Esophagus squamous epithelium (tissue), 5 donors: ENCODE measurements at regions not wholly inside any gene's neighbourhood (a gene's known extent, or its start where the extent isn't known, plus 50 kb on each side); places are given as distances from the start of the nearest gene placed in this dataset.

ENCODE experiments used
- DNase-seq: peaks from one replicate; lab custom pipeline; 2025; lab: John Stamatoyannopoulos, UW
- H3K27ac ChIP-seq, 4 donors: fragments of 200-600 bp; sonication (generic); one replicate each; pipeline ENCODE4 v1.5.1; 2016 to 2019; ENCODE audit warnings: mild to moderate bottlenecking in 1 of 4
- H3K27me3 ChIP-seq, 4 donors: fragments of 200-600 bp; sonication (generic); 1 replicate in 3 of 4; 2 replicates in 1 of 4; pipeline versions ENCODE4 v1.5.1 to v1.6.0; 2017 to 2021; ENCODE audit warnings: antibody characterized with exemption in 1 of 4
- H3K36me3 ChIP-seq, 3 donors: fragments of 200-600 bp; sonication (generic); one replicate each; pipeline ENCODE4 v1.5.1; 2016 to 2019
- H3K4me1 ChIP-seq, 3 donors: fragments of 200-600 bp; sonication (generic); one replicate each; pipeline ENCODE4 v1.5.1; 2017 to 2019
- H3K4me3 ChIP-seq, 4 donors: fragments of 200-600 bp; sonication (generic); 1 replicate in 3 of 4; 2 replicates in 1 of 4; pipeline ENCODE4 v1.5.1; 2016 to 2019; ENCODE audit warnings: mild to moderate bottlenecking in 2 of 4, moderate library complexity in 1 of 4
- H3K9me3 ChIP-seq, 3 donors: fragments of 200-600 bp; sonication (generic); one replicate each; pipeline ENCODE4 v1.5.1; 2016 to 2019
- POLR2A ChIP-seq, 4 donors: fragments of 450-650 bp; IDR thresholded peaks; one replicate each; pipeline ENCODE4 v1.6.1; 2017; ENCODE audit warnings: antibody characterized with exemption in 4 of 4, mild to moderate bottlenecking in 4 of 4, moderate library complexity in 3 of 4
- WGBS, 2 donors: methylation state at CpG; one replicate each; pipeline ENCODE4 v1.1.5; 2018; 5-methylcytosine and 5-hydroxymethylcytosine counted together
- intact Hi-C: fragments of 100-400 bp; cut with DNase I; formaldehyde crosslinking; loops from one replicate; pipeline ENCODE4 v1.15.0; 2022
- TF ChIP-seq, protein P1 (sequence below), 6 experiments: fragments of 450-650 bp in 4 of 6; fragments of 200-600 bp in 2 of 6; sonication (generic) in 2 of 6; IDR thresholded peaks; one replicate each; pipeline ENCODE4 v1.5.1; 2016 to 2019; ENCODE audit warnings: antibody characterized with exemption in 6 of 6, mild to moderate bottlenecking in 4 of 6, moderate library complexity in 4 of 6
- donor health status: DM: yes; HTN: yes; CAD: no.

DNA sequence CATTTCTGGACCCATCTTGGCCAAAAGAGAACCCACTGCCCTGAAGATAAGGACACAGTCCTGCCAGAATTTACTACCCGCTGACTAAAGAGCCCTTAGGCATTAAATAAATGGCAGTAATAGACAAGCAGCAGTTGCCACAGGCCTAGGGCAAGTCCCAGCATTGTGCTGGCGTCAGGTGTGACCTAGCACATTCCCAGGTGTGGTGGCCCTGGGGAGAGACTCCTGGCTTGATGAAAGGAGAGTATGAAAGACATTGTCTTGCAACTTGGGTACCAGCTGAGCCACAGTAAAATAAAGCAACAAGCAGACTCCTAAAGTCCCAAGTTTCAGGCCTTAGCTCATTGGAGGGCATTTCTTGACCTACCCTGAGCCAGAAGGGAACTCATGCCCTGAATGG is 715.7 kb upstream of the SORCS1 start:
- no peaks in the 10 kb centered on the region for H3K4me1 ChIP-seq
- intact Hi-C loops, result no loop called here
- peaks cover 0 to 25% (median 0%) of the 10 kb centered on the region in 3 donors for H3K9me3 ChIP-seq
- TF ChIP-seq POLR2A (IDR thresholded peaks at IDR 0.05), result no peak
- TF ChIP-seq, protein P1, sequence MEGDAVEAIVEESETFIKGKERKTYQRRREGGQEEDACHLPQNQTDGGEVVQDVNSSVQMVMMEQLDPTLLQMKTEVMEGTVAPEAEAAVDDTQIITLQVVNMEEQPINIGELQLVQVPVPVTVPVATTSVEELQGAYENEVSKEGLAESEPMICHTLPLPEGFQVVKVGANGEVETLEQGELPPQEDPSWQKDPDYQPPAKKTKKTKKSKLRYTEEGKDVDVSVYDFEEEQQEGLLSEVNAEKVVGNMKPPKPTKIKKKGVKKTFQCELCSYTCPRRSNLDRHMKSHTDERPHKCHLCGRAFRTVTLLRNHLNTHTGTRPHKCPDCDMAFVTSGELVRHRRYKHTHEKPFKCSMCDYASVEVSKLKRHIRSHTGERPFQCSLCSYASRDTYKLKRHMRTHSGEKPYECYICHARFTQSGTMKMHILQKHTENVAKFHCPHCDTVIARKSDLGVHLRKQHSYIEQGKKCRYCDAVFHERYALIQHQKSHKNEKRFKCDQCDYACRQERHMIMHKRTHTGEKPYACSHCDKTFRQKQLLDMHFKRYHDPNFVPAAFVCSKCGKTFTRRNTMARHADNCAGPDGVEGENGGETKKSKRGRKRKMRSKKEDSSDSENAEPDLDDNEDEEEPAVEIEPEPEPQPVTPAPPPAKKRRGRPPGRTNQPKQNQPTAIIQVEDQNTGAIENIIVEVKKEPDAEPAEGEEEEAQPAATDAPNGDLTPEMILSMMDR (IDR thresholded peaks at IDR 0.05), result no peak
- H3K27me3 ChIP-seq, result no peaks in the 10 kb centered on the region
- DNase-seq, result no peak
- no peak overlapping the region for H3K27ac ChIP-seq
- no peaks in the 10 kb centered on the region for H3K36me3 ChIP-seq
- no peak overlapping the region for H3K4me3 ChIP-seq
- 20 to 50% methylated on average over 1 of the region's 2 CpGs for WGBS, 2 donors

DNA sequence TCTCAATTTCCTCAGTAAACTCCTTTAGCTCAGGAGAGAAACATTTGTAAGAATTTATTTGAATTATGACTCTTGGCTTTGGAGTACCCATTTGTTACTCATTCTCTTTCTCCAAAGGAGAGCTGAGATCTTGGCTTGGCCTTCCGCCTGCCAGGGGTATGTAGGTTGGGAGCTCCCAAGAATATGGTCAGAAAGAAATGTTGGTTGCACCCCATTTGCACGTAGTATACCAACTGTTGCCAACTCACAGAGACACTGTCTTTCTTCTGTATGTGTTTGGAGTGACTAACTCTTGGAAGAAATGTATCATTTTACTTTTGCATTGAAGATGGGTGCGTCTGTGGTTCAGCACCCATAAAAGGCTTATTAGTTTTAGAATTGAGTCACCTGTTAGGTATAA is 708.5 kb upstream of the SORCS1 start:
- Histone ChIP-seq H3K9me3 (peaks cover 0 to 3% (median 0%) of the 10 kb centered on the region in 3 donors), H3K4me3 (no peak overlapping the region), H3K27ac (no peak overlapping the region), H3K4me1 (no peaks in the 10 kb centered on the region), H3K36me3 (no peaks in the 10 kb centered on the region), H3K27me3 (no peaks in the 10 kb centered on the region)
- 75 to 85% methylated on average over 3 of the region's 3 CpGs for WGBS, 2 donors
- TF ChIP-seq, protein P1 (IDR thresholded peaks at IDR 0.05), result no peak
- no peak for TF ChIP-seq POLR2A (IDR thresholded peaks at IDR 0.05)
- intact Hi-C loops, result no loop called here
- DNase-seq, result no peak

DNA sequence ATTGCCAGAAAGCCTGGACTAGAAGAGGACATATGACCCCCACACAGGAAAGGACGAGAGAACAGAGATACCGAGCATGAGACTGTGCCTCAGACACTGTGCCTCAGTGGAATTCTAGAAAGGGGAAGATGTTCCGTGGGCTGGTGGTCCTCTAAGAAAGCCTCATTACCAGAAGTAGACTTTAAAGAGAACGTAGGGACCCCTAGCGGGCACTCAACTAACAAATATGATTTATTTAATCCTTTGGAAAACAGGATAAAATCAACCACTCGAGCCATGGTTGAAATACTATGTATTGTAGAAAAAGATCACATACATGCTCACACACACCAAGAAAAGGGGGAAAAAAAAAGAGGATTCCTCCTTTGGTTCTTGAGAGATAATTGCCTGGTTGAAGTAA is 701.2 kb upstream of the SORCS1 start:
- WGBS, 2 donors, result 56 to 60% methylated on average over 6 of the region's 6 CpGs
- H3K4me3 ChIP-seq, result no peak overlapping the region
- DNase-seq, result no peak
- no peak for TF ChIP-seq POLR2A (IDR thresholded peaks at IDR 0.05)
- TF ChIP-seq, protein P1 (IDR thresholded peaks at IDR 0.05), result no peak
- no peak overlapping the region for H3K27ac ChIP-seq
- no peaks in the 10 kb centered on the region for H3K27me3 ChIP-seq
- no peaks in the 10 kb centered on the region for H3K4me1 ChIP-seq
- intact Hi-C loops, result no loop called here
- H3K36me3 ChIP-seq, result no peaks in the 10 kb centered on the region
- peaks cover 0 to 3% (median 0%) of the 10 kb centered on the region in 3 donors for H3K9me3 ChIP-seq

DNA sequence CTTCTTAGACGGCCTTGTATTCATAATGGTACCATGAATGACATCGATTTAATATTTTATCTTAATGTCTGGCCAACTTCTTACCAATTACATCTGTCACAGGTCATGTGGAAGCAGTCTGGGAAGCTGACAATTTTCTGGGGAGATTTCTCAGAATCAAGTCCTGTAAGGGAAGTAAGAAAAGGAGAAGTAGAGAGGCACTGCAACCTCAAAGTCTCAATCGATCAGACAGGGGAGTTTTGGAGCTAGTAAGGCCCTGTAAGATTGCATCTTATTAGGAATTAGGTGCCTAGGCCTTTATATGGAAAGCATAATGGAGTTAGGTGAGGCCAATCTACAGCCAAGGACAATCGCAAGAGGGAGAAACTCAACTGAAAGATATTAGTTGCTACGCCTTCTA is 694.6 kb upstream of the SORCS1 start:
- TF ChIP-seq, protein P1 (IDR thresholded peaks at IDR 0.05), result no peak
- TF ChIP-seq POLR2A (IDR thresholded peaks at IDR 0.05), result no peak
- intact Hi-C loops, result no loop called here
- Histone ChIP-seq H3K36me3 (no peaks in the 10 kb centered on the region), H3K4me1 (no peaks in the 10 kb centered on the region), H3K27me3 (no peaks in the 10 kb centered on the region), H3K27ac (no peak overlapping the region), H3K9me3 (peaks cover 0 to 8% (median 0%) of the 10 kb centered on the region in 3 donors), H3K4me3 (no peak overlapping the region)
- DNase-seq, result no peak
- WGBS, 2 donors, result 60 to 67% methylated on average over 5 of the region's 5 CpGs

DNA sequence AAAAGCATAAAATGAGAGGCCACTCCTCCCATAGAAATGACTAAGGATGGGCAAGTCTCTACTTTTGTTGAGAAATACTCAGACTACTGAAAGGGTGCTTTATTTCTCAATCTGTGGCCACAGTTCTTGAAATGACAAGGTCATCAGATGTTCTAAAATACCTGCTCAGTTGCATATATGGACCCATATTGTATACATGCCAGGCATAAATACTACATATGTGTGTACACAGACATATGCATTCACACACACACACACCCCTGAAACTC is 691.5 kb upstream of the SORCS1 start:
- no peaks in the 10 kb centered on the region for H3K27me3 ChIP-seq
- H3K36me3 ChIP-seq, result no peaks in the 10 kb centered on the region
- no peaks in the 10 kb centered on the region for H3K4me1 ChIP-seq
- no peak overlapping the region for H3K4me3 ChIP-seq
- no peak for DNase-seq
- no peak overlapping the region for H3K27ac ChIP-seq
- TF ChIP-seq POLR2A (IDR thresholded peaks at IDR 0.05), result no peak
- TF ChIP-seq, protein P1 (IDR thresholded peaks at IDR 0.05), result no peak
- peaks cover 0 to 10% (median 0%) of the 10 kb centered on the region in 3 donors for H3K9me3 ChIP-seq
- intact Hi-C loops, result no loop called here
